ENCODE measurements at regions not wholly inside any gene's neighbourhood (a gene's known extent, or its start where the extent isn't known, plus 50 kb on each side); places are given as distances from the start of the nearest gene placed in this dataset.

- POLR2A ChIA-PET, result no interaction called here
- CTCF ChIA-PET, result no interaction called here
- DNase-seq (ENCODE audit: extremely low spot score), result no peak
- TF ChIP-seq, protein P1, sequence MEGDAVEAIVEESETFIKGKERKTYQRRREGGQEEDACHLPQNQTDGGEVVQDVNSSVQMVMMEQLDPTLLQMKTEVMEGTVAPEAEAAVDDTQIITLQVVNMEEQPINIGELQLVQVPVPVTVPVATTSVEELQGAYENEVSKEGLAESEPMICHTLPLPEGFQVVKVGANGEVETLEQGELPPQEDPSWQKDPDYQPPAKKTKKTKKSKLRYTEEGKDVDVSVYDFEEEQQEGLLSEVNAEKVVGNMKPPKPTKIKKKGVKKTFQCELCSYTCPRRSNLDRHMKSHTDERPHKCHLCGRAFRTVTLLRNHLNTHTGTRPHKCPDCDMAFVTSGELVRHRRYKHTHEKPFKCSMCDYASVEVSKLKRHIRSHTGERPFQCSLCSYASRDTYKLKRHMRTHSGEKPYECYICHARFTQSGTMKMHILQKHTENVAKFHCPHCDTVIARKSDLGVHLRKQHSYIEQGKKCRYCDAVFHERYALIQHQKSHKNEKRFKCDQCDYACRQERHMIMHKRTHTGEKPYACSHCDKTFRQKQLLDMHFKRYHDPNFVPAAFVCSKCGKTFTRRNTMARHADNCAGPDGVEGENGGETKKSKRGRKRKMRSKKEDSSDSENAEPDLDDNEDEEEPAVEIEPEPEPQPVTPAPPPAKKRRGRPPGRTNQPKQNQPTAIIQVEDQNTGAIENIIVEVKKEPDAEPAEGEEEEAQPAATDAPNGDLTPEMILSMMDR (IDR thresholded peaks at IDR 0.05; ENCODE audit: control extremely low read depth, extremely low read depth, low read depth, missing control alignments), result no peak
Observed at GRCh38 chr18:27261769-27262549, 76.9 kb upstream of the CHST9 start.

- ChIA-PET POLR2A (no interaction called here), CTCF (interaction anchor here (0.9 kb wide), 1 partner anchor 11 kb away, joined by 3 read pairs; no protein-coding TSS in a partner anchor)
- DNase-seq (ENCODE audit: extremely low spot score), result no peak
- TF ChIP-seq, protein P1 (IDR thresholded peaks at IDR 0.05; ENCODE audit: control extremely low read depth, extremely low read depth, low read depth, missing control alignments), result no peak
Observed at GRCh38 chr18:27253571-27253970, 68.5 kb upstream of the CHST9 start.

GRCh38 chr18:27250471-27250870 lies 65.4 kb upstream of the CHST9 start:
- ChIA-PET POLR2A (no interaction called here), CTCF (no interaction called here)
- TF ChIP-seq, protein P1 (IDR thresholded peaks at IDR 0.05; ENCODE audit: control extremely low read depth, extremely low read depth, low read depth, missing control alignments), result no peak
- DNase-seq (ENCODE audit: extremely low spot score), result no peak

- DNase-seq (ENCODE audit: extremely low spot score), result no peak
- TF ChIP-seq, protein P1 (IDR thresholded peaks at IDR 0.05; ENCODE audit: control extremely low read depth, extremely low read depth, low read depth, missing control alignments), result no peak
- CTCF ChIA-PET, result no interaction called here
- POLR2A ChIA-PET, result no interaction called here
Observed at GRCh38 chr18:27249933-27250332, 64.8 kb upstream of the CHST9 start.

- TF ChIP-seq, protein P1 (IDR thresholded peaks at IDR 0.05; ENCODE audit: control extremely low read depth, extremely low read depth, low read depth, missing control alignments), result no peak
- no peak for DNase-seq (ENCODE audit: extremely low spot score)
- ChIA-PET POLR2A (no interaction called here), CTCF (interaction anchor here (1.2 to 1.9 kb wide), 2 partner anchors 10 to 15 kb away, joined by 3 to 4 read pairs; no protein-coding TSS in a partner anchor)
Observed at GRCh38 chr18:27244259-27244658, 59.2 kb upstream of the CHST9 start.

- POLR2A ChIA-PET, result no interaction called here
Observed at GRCh38 chr18:27242392-27243047, 57.4 kb upstream of the CHST9 start.

More at GRCh38 chr18:27242392-27243047, 57.4 kb upstream of the CHST9 start:
- DNase-seq (ENCODE audit: extremely low spot score), result no peak
- CTCF ChIA-PET, result interaction anchor here (0.9 kb wide), 1 partner anchor 12 kb away, joined by 3 read pairs; no protein-coding TSS in a partner anchor
- TF ChIP-seq, protein P1 (IDR thresholded peaks at IDR 0.05; ENCODE audit: control extremely low read depth, extremely low read depth, low read depth, missing control alignments), result no peak

All from GM10248 (cell line).